ENCODE measurements at regions not wholly inside any gene's neighbourhood (a gene's known extent, or its start where the extent isn't known, plus 50 kb on each side); places are given as distances from the start of the nearest gene placed in this dataset.

- DNase-seq: no peak
Measured at GRCh38 chr13:107295416-107296140, 727.6 kb upstream of the ARGLU1 start.

GRCh38 chr13:107293924-107294323 is 726.0 kb upstream of the ARGLU1 start:
- DNase-seq: no peak

DNA sequence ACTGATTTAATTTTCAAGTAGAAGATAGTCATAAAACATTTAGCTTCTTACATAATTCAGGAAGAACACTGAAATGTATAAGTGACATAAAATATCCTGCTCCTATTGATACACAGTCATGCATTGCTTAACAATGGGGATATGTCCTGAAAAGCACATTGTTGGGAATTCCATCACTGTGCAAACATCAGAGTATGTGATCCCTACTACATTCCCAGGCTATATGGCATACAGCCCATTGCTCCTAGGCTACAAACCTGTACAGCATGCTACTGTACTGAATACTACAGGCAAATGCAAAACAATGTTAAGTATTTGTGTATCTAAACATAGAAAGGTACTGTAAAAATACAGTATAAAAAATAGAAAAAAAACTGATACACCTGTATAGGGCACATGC is 723.9 kb upstream of the ARGLU1 start:
- no peak for DNase-seq

DNA sequence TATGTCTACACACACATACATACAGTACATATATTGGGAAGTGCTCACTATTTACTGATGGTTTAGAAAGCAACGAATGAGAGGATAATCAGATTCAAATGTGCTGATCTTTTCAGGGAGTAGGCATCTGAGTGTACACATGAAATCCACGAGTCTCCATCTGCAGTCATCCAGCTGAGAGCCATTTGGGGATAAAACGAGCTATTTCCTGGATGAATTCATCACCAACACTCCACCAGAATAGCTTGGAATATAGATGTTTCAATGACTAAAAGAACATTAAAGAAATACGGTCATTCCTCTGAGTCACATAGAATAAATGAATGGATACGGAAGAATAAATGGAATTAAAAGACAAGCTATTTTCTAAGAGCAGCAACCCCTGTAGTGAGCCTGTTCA is 721.6 kb upstream of the ARGLU1 start:
- DNase-seq: no peak

- no peak for DNase-seq
Measured at GRCh38 chr13:107284173-107284572, 716.2 kb upstream of the ARGLU1 start.

GRCh38 chr13:107277911-107278310 is 710.0 kb upstream of the ARGLU1 start:
- no peak for DNase-seq

- no peak for DNase-seq
Measured at GRCh38 chr13:107276936-107277335, 709.0 kb upstream of the ARGLU1 start.

DNA sequence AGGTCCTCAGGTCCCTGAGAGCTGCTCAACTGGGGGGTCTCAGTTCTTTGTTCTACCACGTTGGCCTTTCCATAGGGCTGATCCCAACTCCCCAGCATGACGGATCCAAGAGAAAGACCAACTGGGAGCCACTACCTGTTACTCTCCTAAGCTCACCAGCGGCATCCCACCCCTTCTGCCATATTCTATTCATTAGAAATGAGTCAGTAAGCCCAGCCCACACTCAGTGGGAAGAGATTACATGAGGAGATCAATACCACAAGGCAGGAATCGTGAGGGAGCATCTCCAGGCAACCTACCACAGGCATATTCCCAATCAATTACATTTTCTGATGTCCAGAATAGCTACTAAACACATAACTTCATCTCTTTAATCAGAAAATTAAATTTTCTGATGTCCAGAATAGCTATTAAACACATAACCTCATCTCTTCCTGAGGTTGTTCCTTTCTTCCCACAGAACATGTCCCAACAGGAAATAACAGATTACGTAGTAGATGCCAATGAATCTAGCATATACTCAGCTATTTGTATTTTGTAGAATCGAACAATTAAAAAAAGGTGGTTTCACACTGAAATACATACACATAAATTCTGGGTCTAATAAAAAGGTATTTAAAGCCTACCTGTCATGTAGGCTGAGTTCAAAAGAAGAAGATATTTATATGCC is 708.1 kb upstream of the ARGLU1 start:
- no peak for DNase-seq

- DNase-seq: no peak
Measured at GRCh38 chr13:107275312-107275711, 707.4 kb upstream of the ARGLU1 start.

- DNase-seq: no peak
Measured at GRCh38 chr13:107271227-107271626, 703.3 kb upstream of the ARGLU1 start.

DNA sequence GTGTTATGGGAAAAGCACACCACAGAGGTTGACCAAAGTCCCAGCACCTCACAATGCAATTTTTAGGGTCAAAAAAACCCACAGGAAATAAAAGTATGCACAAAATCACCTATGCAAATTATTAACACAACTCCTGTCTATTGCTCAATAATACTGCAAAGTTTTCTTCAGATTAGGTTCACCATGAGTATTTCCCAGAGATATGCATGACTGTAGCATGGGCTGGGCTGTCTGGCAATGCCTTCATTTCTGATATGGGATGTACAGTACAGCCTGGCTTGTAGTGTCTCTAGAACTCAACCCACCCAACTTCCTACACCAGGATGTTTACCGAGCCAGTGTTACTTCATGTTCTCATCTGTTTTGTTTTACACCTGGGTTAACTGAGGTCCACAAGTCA is 698.7 kb upstream of the ARGLU1 start:
- DNase-seq: no peak

DNA sequence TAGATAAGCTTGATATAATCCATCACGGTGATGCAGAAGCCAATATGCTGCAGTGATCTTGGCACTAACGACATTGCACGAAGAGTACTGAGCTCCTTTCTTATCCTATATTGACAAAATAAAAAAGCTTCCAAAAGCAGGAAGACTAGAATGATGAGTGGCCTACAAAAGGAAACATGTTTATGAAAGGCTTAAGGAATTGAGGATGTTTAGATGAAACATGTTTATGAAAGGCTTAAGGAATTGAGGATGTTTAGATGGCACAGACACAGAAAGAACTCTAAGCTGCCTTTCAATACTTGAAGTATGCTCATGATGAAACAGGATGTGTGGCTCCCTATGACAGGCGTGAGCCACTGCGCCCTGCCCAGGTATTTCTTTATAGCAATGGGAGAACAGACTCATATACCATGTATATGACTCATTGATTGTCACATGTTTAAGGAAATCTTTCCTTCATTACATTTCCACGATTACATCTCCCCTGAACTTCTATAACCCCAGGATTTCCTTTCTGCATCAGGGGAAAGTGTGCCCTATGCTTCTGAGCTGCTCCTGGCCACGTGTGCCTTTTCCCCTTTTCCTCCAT is 690.8 kb upstream of the ARGLU1 start:
- DNase-seq: no peak

DNA sequence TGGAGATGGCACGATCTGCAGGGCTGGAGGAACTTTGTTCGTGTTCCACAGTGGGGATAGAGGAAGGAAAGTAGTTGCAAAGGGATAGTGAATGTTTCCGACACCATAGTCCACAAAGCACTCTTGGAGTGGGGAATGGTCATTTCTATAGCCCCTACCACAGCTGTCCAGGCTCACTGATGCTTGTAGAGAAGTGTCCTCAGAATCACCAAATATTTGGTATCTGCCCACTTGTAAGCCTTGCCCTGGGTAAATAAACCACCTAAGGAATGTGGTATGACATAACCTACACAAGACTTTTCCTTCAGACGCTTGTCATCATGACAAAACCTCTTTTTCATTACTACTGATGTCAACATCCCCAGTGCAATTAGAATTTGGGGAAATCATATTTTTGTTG is 686.5 kb upstream of the ARGLU1 start:
- DNase-seq: no peak

GRCh38 chr13:107252428-107252827 is 684.5 kb upstream of the ARGLU1 start:
- no peak for DNase-seq

GRCh38 chr13:107252021-107252420 is 684.1 kb upstream of the ARGLU1 start:
- DNase-seq: no peak

- no peak for DNase-seq
Measured at GRCh38 chr13:107251341-107251740, 683.4 kb upstream of the ARGLU1 start.

DNA sequence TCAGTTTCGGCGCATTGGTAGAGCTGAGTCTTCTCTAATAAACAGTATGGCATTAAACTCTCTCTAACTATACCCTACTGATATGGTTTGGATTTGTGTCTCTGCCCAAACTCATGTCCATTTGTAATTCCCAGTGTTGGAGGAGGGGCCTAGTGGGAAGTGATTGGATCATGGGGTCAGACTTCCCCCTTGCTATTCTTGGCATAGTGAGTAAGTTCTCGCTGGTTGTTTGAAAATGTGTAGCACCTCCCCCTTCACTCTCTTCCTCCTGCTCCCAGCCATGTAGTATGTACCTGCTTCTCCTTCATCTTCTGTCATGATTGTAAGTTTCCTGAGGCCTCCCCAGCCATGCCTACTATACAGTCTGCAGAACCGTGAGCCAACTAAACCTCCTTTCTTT is 682.7 kb upstream of the ARGLU1 start:
- no peak for DNase-seq

GRCh38 chr13:107244241-107244640 is 676.3 kb upstream of the ARGLU1 start:
- no peak for DNase-seq

DNA sequence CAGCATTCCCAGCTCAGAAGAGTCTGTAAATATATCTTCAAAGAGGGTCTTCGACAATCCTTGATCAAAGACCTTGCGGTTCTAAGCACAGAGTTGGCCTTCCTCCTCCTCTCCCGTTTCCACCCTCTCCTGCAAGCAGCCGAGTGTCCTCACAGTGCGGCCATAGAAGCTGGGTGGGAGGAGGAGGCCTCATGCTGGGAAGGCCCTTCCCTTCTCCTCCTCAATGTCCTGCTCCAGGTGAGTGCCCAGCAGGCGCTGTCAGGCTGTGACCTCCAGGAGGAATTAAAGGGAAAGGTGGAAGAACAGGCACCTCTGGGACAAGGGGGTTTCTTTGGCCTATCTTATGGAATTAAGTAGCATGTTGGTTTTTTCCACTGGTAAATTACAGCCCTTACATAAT is 674.2 kb upstream of the ARGLU1 start:
- DNase-seq: no peak

DNA sequence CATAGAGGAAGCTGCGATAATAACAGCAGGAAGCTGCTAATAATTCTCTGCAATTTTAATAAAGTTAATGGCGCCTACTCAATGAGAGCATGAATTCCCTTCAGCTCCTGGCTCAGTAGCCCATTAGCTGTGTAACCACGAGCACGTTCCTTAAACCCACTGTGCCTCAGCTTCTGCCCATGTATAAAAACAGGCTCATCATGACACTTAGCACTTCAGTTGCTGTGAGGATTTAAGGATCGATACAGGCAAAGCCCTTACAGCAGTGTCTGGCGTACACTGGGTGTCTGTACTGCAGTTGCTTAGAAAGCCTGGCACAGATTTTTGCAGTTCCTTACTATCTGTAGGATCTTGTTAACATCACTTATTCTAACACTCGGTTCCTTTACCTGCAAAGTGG is 673.4 kb upstream of the ARGLU1 start:
- DNase-seq: no peak

DNA sequence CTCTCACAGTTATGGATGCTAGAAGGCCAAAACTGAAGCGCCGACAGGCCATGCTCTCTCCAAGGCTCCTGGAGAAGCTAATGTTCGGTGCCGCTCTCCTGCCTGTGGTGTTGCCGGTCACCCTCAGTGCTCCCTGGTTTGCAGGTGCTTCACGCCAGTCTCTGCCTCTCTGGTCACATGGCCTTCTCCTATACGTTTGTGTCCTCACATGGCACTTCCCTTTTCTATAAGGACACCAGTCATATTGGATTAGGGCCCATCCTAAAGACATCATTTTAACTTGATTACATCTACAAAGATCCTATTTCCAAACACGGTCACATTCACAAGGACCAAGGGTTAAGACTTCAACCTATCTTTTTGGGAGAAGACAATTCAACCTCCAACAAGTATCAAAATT is 671.3 kb upstream of the ARGLU1 start:
- no peak for DNase-seq

DNA sequence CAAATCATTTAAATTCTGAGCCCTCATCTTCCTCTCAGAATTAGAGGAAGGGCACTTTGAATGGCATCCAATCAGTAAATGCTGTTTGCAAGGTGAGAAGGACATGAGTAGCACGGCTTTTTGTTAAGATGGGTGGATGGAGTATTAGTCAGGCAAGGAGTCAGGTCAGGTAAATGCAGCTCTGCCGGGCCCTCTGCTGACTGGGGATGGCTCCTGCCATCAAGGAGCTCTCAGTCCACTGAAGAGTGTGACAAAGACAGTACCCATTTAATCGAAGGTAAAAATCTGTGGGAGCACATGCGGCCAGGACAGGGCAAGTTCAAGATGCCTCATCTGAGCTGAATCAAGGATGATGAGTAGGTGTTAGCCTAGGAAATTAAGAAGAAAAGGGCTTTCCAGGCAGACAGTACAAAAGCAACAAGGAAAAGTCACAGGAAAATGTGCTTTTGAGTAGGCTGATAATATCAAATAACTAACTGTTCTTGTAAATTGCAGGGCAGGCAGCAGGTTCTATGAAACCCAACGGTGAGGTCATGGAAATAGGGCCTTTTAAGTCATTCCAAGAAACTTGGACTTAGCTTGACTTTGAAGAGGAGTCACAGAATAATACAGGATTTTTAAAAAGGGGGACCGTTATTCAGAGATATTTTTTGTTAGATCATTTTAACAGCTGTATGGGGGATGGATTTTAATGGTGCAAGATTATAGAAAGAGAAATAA is 670.5 kb upstream of the ARGLU1 start:
- DNase-seq: no peak

DNA sequence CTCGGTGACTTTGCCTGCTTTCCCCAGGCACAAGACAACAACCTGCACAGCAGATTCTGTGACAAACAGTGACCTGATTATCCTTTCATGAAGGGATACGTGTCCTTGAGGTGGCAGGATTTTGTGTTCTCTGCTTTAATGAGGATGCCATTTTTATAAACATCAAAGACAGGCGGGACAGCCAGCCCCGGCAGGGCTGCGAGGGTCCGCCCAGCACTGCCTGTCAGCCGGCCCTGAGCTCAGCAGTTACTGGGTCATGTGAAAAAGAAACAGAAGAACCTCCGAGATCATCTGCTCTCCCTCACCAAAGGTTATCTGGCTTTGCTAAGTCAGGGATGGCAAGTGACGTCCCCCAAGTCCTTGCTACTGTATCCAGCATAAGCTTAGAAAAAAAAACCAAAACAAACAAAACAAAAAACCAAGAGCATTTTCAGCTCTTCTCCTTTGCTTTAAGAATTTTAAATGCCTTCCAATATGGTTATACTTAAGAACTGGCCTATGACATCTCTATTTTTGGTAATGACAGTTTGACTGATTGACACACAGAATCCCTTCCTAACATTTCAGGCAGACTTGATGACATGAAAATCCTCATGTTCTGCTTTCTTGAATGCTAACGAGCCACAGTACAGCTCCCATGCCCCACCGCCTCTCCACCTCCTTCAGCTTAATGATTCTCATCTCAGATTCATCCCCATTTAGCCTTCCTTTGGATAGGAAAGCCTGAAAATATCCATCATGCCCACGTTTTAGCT is 666.6 kb upstream of the ARGLU1 start:
- DNase-seq: no peak
